Suprapubic skin (tissue), 4 donors: ENCODE measurements at regions not wholly inside any gene's neighbourhood (a gene's known extent, or its start where the extent isn't known, plus 50 kb on each side); places are given as distances from the start of the nearest gene placed in this dataset.

Source experiments
- EP300 ChIP-seq: sonication (generic); formaldehyde crosslinking; IDR thresholded peaks from one replicate; pipeline ENCODE4 v1.6.1; 2017; ENCODE audit warnings: antibody characterized with exemption
- POLR2A ChIP-seq, 2 donors: fragments of 450-650 bp; IDR thresholded peaks; one replicate each; pipeline ENCODE4 v1.6.1; 2017; ENCODE audit warnings: antibody characterized with exemption in 2 of 2, mild to moderate bottlenecking in 2 of 2, moderate library complexity in 2 of 2
- POLR2AphosphoS5 ChIP-seq, 3 donors: sonication (generic); formaldehyde crosslinking; IDR thresholded peaks; one replicate each; pipeline ENCODE4 v1.6.1; 2017; ENCODE audit warnings: antibody characterized with exemption in 3 of 3
- TF ChIP-seq, protein P1 (sequence below), 2 donors: fragments of 200-600 bp in 1 of 2; fragments of 450-650 bp in 1 of 2; sonication (generic) in 1 of 2; IDR thresholded peaks; one replicate each; pipeline ENCODE4 v1.5.1; 2016 to 2019; ENCODE audit warnings: antibody characterized with exemption in 2 of 2, mild to moderate bottlenecking in 1 of 2, moderate library complexity in 1 of 2

DNA sequence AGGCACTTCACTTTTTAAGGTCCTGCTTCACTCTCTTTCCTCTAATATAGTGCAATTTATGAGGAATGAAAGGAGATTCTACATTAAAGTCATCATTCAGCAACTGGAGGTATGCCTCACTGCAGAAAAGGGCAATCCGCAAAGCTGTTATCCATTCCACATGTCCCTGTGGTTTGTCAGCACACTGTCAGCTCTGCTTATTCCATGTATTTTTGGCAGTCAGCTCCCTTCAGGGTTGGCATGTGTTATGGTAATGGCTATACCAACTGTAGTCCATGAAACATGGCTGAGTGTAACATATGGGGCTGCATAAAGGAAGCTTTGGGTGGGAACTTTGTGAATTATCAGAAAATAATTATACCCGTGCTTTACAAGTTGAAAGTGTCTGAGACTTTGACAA lies 154.1 kb downstream of the GALC start:
- TF ChIP-seq, protein P1, sequence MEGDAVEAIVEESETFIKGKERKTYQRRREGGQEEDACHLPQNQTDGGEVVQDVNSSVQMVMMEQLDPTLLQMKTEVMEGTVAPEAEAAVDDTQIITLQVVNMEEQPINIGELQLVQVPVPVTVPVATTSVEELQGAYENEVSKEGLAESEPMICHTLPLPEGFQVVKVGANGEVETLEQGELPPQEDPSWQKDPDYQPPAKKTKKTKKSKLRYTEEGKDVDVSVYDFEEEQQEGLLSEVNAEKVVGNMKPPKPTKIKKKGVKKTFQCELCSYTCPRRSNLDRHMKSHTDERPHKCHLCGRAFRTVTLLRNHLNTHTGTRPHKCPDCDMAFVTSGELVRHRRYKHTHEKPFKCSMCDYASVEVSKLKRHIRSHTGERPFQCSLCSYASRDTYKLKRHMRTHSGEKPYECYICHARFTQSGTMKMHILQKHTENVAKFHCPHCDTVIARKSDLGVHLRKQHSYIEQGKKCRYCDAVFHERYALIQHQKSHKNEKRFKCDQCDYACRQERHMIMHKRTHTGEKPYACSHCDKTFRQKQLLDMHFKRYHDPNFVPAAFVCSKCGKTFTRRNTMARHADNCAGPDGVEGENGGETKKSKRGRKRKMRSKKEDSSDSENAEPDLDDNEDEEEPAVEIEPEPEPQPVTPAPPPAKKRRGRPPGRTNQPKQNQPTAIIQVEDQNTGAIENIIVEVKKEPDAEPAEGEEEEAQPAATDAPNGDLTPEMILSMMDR (IDR thresholded peaks at IDR 0.05): no peak
- no peak for TF ChIP-seq POLR2A (IDR thresholded peaks at IDR 0.05)
- no peak for TF ChIP-seq EP300
- no peak for TF ChIP-seq POLR2AphosphoS5 (IDR thresholded peaks at IDR 0.05)
